ENCODE measurements at regions not wholly inside any gene's neighbourhood (a gene's known extent, or its start where the extent isn't known, plus 50 kb on each side); places are given as distances from the start of the nearest gene placed in this dataset.
"Not testable (repeated sequence)": the region's sequence is repeated elsewhere in the genome, so short reads cannot be mapped to it uniquely, and the experiment has no call there.

DNA sequence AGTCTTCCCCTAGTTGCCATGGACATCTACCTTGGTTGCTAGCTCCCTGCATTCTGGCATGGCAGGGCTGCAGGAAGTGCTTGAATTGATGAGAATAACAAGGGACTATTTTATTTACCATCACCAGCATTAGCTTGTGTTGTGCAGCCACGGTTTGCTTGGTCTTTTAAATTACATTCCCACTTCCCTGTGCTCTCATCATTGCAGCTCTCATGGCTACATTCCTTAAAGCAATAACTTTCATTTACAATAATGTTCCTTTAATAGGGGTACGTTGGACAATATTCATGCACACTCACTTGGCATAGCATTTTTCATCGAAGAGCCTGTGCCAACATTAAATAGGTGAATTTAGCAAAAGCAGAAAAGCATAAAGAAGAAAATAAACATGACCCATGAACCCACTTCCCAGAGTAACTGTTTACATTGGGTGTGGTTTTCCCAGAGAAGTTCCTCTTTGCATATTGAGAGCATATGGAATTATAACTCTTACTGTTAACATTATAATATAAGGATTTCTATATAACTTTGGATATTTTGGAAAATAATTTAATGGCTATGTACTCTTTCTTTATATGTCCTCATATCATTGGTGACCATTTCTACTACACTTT is 113.2 kb upstream of the VWC2 start:
- Histone ChIP-seq H3K9me3 (ENCODE audit: insufficient read depth, low read depth) (no peaks in the 10 kb centered on the region), H3K4me1 (replicated peaks; ENCODE audit: insufficient read depth) (no peaks in the 10 kb centered on the region), H3K9me2 (ENCODE audit: insufficient read depth) (no peaks in the 10 kb centered on the region), H3K4me2 (no peak overlapping the region), H3K4me3 (no peak overlapping the region), H3K79me2 (ENCODE audit: low read depth) (no peaks in the 10 kb centered on the region), H3K27me3 (ENCODE audit: insufficient read depth, low read depth) (no peaks in the 10 kb centered on the region), H2AFZ (no peak overlapping the region), H4K20me1 (ENCODE audit: insufficient read depth) (no peaks in the 10 kb centered on the region), H3K27ac (no peak overlapping the region), H3K36me3 (ENCODE audit: low read depth) (no peaks in the 10 kb centered on the region), H3F3A (ENCODE audit: insufficient read depth, low read depth) (no peaks in the 10 kb centered on the region)
- ChIA-PET CTCF (no interaction called here), POLR2A (ENCODE audit: unreplicated experiment) (no interaction called here)
- no peak for DNase-seq
- no TSS peak for BruUV-seq (replicated peaks)
- intact Hi-C loops (cut with micrococcal nuclease; ENCODE audit: unreplicated experiment) = no loop called here
- TF ChIP-seq, protein P1, sequence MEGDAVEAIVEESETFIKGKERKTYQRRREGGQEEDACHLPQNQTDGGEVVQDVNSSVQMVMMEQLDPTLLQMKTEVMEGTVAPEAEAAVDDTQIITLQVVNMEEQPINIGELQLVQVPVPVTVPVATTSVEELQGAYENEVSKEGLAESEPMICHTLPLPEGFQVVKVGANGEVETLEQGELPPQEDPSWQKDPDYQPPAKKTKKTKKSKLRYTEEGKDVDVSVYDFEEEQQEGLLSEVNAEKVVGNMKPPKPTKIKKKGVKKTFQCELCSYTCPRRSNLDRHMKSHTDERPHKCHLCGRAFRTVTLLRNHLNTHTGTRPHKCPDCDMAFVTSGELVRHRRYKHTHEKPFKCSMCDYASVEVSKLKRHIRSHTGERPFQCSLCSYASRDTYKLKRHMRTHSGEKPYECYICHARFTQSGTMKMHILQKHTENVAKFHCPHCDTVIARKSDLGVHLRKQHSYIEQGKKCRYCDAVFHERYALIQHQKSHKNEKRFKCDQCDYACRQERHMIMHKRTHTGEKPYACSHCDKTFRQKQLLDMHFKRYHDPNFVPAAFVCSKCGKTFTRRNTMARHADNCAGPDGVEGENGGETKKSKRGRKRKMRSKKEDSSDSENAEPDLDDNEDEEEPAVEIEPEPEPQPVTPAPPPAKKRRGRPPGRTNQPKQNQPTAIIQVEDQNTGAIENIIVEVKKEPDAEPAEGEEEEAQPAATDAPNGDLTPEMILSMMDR (conservative IDR thresholded peaks at IDR 0.05) = no peak
- TF ChIP-seq EZH2 (IDR thresholded peaks at IDR 0.05; ENCODE audit: low read depth) = no peak

DNA sequence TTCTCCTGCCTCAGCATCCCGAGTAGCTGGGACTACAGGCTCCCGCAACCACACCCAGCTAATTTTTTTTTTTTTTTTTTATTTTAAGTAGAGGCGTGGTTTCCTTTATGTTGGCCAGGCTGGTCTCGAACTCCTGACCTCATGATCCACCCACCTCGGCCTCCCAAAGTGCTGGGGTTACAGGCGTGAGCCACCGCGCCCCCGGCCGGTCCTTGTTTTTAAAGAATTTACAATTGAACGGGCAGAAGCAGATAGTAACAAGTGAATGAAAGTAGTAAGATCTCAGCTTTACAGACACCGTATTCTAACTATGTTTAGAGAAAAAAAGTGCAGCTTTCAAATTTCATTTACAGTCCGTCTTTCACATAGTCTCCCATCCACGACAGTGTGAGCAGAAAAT is 112.5 kb upstream of the VWC2 start:
- Histone ChIP-seq H3K9me2 (ENCODE audit: insufficient read depth) (no peaks in the 10 kb centered on the region), H4K20me1 (ENCODE audit: insufficient read depth) (no peaks in the 10 kb centered on the region), H3K36me3 (ENCODE audit: low read depth) (no peaks in the 10 kb centered on the region), H3K79me2 (ENCODE audit: low read depth) (no peaks in the 10 kb centered on the region), H3K9me3 (ENCODE audit: insufficient read depth, low read depth) (no peaks in the 10 kb centered on the region), H3K4me2 (no peak overlapping the region), H3K4me3 (no peak overlapping the region), H3K27me3 (ENCODE audit: insufficient read depth, low read depth) (no peaks in the 10 kb centered on the region), H3K27ac (no peak overlapping the region), H3K4me1 (replicated peaks; ENCODE audit: insufficient read depth) (no peaks in the 10 kb centered on the region), H2AFZ (no peak overlapping the region), H3F3A (ENCODE audit: insufficient read depth, low read depth) (no peaks in the 10 kb centered on the region)
- CTCF ChIA-PET = no interaction called here
- intact Hi-C loops (cut with micrococcal nuclease; ENCODE audit: unreplicated experiment) = no loop called here
- BruUV-seq (replicated peaks) = no TSS peak
- POLR2A ChIA-PET (ENCODE audit: unreplicated experiment) = no interaction called here
- TF ChIP-seq, protein P1 (conservative IDR thresholded peaks at IDR 0.05) = no peak
- no peak for TF ChIP-seq EZH2 (IDR thresholded peaks at IDR 0.05; ENCODE audit: low read depth)
- no peak for DNase-seq

DNA sequence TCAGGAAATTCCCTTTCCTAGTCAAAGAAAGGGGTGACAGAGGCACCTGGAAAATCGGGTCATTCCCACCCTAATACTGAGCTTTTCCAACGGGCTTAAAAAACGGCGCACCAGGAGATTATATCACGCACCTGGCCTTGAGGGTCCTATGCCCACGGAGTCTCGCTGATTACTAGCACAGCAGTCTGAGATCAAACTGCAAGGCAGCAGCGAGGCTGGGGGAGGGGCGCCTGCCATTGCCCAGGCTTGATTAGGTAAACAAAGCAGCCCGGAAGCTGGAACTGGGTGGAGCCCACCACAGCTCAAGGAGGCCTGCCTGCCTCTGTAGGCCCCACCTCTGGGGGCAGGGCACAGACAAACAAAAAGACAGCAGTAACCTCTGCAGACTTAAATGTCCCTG is 107.5 kb upstream of the VWC2 start:
- H3K9me2 ChIP-seq (ENCODE audit: insufficient read depth); H2AFZ ChIP-seq; intact Hi-C loops (cut with micrococcal nuclease; ENCODE audit: unreplicated experiment); H3K4me3 ChIP-seq; DNase-seq; H3F3A ChIP-seq (ENCODE audit: insufficient read depth, low read depth); H3K4me2 ChIP-seq; H3K9me3 ChIP-seq (ENCODE audit: insufficient read depth, low read depth); H4K20me1 ChIP-seq (ENCODE audit: insufficient read depth); H3K27ac ChIP-seq; H3K36me3 ChIP-seq (ENCODE audit: low read depth); H3K4me1 ChIP-seq (replicated peaks; ENCODE audit: insufficient read depth); BruUV-seq (replicated peaks); CTCF ChIA-PET; H3K79me2 ChIP-seq (ENCODE audit: low read depth); POLR2A ChIA-PET (ENCODE audit: unreplicated experiment): not testable (repeated sequence)
- peaks cover 13% of the 10 kb centered on the region for H3K27me3 ChIP-seq (ENCODE audit: insufficient read depth, low read depth)

DNA sequence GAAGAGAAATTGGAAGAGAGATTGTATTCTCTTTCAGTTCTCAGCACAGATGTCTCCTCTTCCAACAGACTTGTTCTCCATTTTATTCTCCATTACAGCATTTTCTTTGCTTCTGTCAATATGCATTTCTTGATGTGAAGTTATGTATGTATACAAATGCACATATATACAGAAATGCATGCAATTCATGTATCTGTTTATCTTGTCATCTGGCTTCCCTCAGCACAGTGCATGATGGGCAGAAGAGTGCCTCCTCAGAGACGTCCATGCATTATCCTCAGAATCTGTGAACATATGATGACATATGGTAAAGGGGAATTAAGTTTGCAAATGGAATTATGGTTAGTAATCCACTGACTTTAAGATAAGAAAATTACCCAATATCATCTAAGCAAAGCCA is 106.7 kb upstream of the VWC2 start:
- no peak for DNase-seq
- H2AFZ ChIP-seq = no peak overlapping the region
- POLR2A ChIA-PET (ENCODE audit: unreplicated experiment) = no interaction called here
- no peak overlapping the region for H3K4me2 ChIP-seq
- H4K20me1 ChIP-seq (ENCODE audit: insufficient read depth) = no peaks in the 10 kb centered on the region
- H3K4me3 ChIP-seq = no peak overlapping the region
- H3F3A ChIP-seq (ENCODE audit: insufficient read depth, low read depth) = no peaks in the 10 kb centered on the region
- H3K79me2 ChIP-seq (ENCODE audit: low read depth) = no peaks in the 10 kb centered on the region
- H3K9me2 ChIP-seq (ENCODE audit: insufficient read depth) = no peaks in the 10 kb centered on the region
- H3K27ac ChIP-seq = no peak overlapping the region
- TF ChIP-seq EZH2 (IDR thresholded peaks at IDR 0.05; ENCODE audit: low read depth) = no peak
- TF ChIP-seq, protein P1 (conservative IDR thresholded peaks at IDR 0.05) = no peak
- no peaks in the 10 kb centered on the region for H3K9me3 ChIP-seq (ENCODE audit: insufficient read depth, low read depth)
- peaks cover 13% of the 10 kb centered on the region for H3K27me3 ChIP-seq (ENCODE audit: insufficient read depth, low read depth)
- H3K4me1 ChIP-seq (replicated peaks; ENCODE audit: insufficient read depth) = no peaks in the 10 kb centered on the region
- CTCF ChIA-PET = no interaction called here
- no TSS peak for BruUV-seq (replicated peaks)
- no peaks in the 10 kb centered on the region for H3K36me3 ChIP-seq (ENCODE audit: low read depth)
- intact Hi-C loops (cut with micrococcal nuclease; ENCODE audit: unreplicated experiment) = no loop called here

All from PC-9 (cell line).